H9 (cell line): ENCODE measurements at regions not wholly inside any gene's neighbourhood (a gene's known extent, or its start where the extent isn't known, plus 50 kb on each side); places are given as distances from the start of the nearest gene placed in this dataset.
"Not testable (repeated sequence)": the region's sequence is repeated elsewhere in the genome, so short reads cannot be mapped to it uniquely, and the experiment has no call there.

ENCODE experiments used
- DNase-seq: peaks from one replicate; pipeline ENCODE4 v3.0.0-alpha.2; 2017
- H2AFZ ChIP-seq: one replicate; pipeline ENCODE4 v1.6.1; 2013; ENCODE audit warnings: mild to moderate bottlenecking, low read length, control low read depth, moderate library complexity
- H2AK5ac ChIP-seq: 2 replicates; pipeline ENCODE4 v1.6.1; 2013; ENCODE audit warnings: low read length, control low read depth, mixed read lengths; ENCODE audit not compliant: insufficient read length
- H2BK120ac ChIP-seq: one replicate; pipeline ENCODE4 v1.6.1; 2013; ENCODE audit warnings: low read depth, mild to moderate bottlenecking, low read length, control low read depth, inconsistent platforms; ENCODE audit not compliant: poor library complexity, severe bottlenecking
- H2BK12ac ChIP-seq: 2 replicates; pipeline ENCODE4 v1.6.1; 2013; ENCODE audit warnings: low read length, control low read depth, mixed read lengths, low read depth; ENCODE audit not compliant: insufficient read length
- H2BK15ac ChIP-seq: 2 replicates; pipeline ENCODE4 v1.6.1; 2013; ENCODE audit warnings: low read depth, low read length, control low read depth
- H2BK20ac ChIP-seq: one replicate; pipeline ENCODE4 v1.6.1; 2013; ENCODE audit warnings: low read depth, mild to moderate bottlenecking, low read length, control low read depth, inconsistent platforms; ENCODE audit not compliant: poor library complexity, severe bottlenecking
- H2BK5ac ChIP-seq: 2 replicates; pipeline ENCODE4 v1.6.1; 2013; ENCODE audit warnings: low read length, control low read depth, mixed read lengths; ENCODE audit not compliant: insufficient read length
- H3K14ac ChIP-seq: 2 replicates; pipeline ENCODE4 v1.6.1; 2013; ENCODE audit warnings: low read length, control low read depth; ENCODE audit not compliant: insufficient read depth
- H3K18ac ChIP-seq: 2 replicates; pipeline ENCODE4 v1.6.1; 2013; ENCODE audit warnings: low read depth, mild to moderate bottlenecking, mixed read lengths, low read length, control low read depth; ENCODE audit not compliant: insufficient read length
- H3K23ac ChIP-seq: 2 replicates; pipeline ENCODE4 v1.6.1; 2013; ENCODE audit warnings: low read length, control low read depth, mixed read lengths, low read depth; ENCODE audit not compliant: insufficient read length
- H3K23me2 ChIP-seq: 2 replicates; pipeline ENCODE4 v1.6.1; 2013; ENCODE audit warnings: low read depth, mild to moderate bottlenecking, mixed read lengths, low read length, control low read depth; ENCODE audit not compliant: insufficient read length, poor library complexity, severe bottlenecking
- H3K27ac ChIP-seq: 2 replicates; pipeline ENCODE4 v1.5.1; 2013; ENCODE audit warnings: low read length, control low read depth, mixed read lengths, low read depth; ENCODE audit not compliant: insufficient read length
- H3K27me3 ChIP-seq: 2 replicates; pipeline ENCODE4 v1.6.1; 2013; ENCODE audit warnings: low read length, control low read depth, inconsistent platforms; ENCODE audit not compliant: insufficient read depth
- H3K4ac ChIP-seq: 2 replicates; pipeline ENCODE4 v1.6.1; 2013; ENCODE audit warnings: low read depth, mild to moderate bottlenecking, control low read depth, inconsistent platforms, low read length, moderate library complexity
- H3K4me1 ChIP-seq: 2 replicates; pipeline ENCODE4 v1.6.1; 2013; ENCODE audit warnings: low read length, control low read depth, inconsistent platforms; ENCODE audit not compliant: insufficient read depth
- H3K4me2 ChIP-seq: 2 replicates; pipeline ENCODE4 v1.6.1; 2013; ENCODE audit warnings: low read length, control low read depth, mixed read lengths; ENCODE audit not compliant: insufficient read length, insufficient read depth
- H3K56ac ChIP-seq: 2 replicates; pipeline ENCODE4 v1.6.1; 2013; ENCODE audit warnings: low read depth, mild to moderate bottlenecking, mixed read lengths, low read length, control low read depth; ENCODE audit not compliant: insufficient read length
- H3K79me1 ChIP-seq: 2 replicates; pipeline ENCODE4 v1.6.1; 2013; ENCODE audit warnings: low read depth, mild to moderate bottlenecking, moderate library complexity, low read length, control low read depth, inconsistent platforms; ENCODE audit not compliant: insufficient read depth, poor library complexity, severe bottlenecking
- H3K79me2 ChIP-seq: 2 replicates; pipeline ENCODE4 v1.6.1; 2013; ENCODE audit warnings: low read length, control low read depth, inconsistent platforms; ENCODE audit not compliant: insufficient read depth
- H3K9ac ChIP-seq: 2 replicates; pipeline ENCODE4 v1.6.1; 2013; ENCODE audit warnings: low read length, control low read depth, mixed read lengths; ENCODE audit not compliant: insufficient read length; ENCODE audit errors: extremely low read depth
- H3K9me3 ChIP-seq: one replicate; pipeline ENCODE4 v1.6.1; 2013; ENCODE audit warnings: low read depth, low read length, inconsistent platforms; ENCODE audit not compliant: control insufficient read depth
- H3T11ph ChIP-seq: one replicate; pipeline ENCODE4 v1.6.1; 2013; ENCODE audit warnings: mild to moderate bottlenecking, low read length, control low read depth, inconsistent platforms
- H4K20me1 ChIP-seq: one replicate; pipeline ENCODE4 v1.6.1; 2013; ENCODE audit not compliant: control insufficient read depth, insufficient read length, insufficient read depth
- H4K5ac ChIP-seq: 2 replicates; pipeline ENCODE4 v1.6.1; 2013; ENCODE audit warnings: low read depth, mild to moderate bottlenecking, mixed read lengths, low read length, control low read depth; ENCODE audit not compliant: insufficient read length
- H4K8ac ChIP-seq: replicated peaks from 2 replicates; pipeline ENCODE4 v1.6.1; 2013; ENCODE audit warnings: low read length, control low read depth, mixed read lengths, low read depth; ENCODE audit not compliant: insufficient read length
- H4K91ac ChIP-seq: 2 replicates; pipeline ENCODE4 v1.6.1; 2013; ENCODE audit warnings: low read depth, mild to moderate bottlenecking, moderate library complexity, mixed read lengths, low read length, control low read depth; ENCODE audit not compliant: insufficient read length
- H3K27ac Mint-ChIP-seq, 3 experiments: 2 replicates in 2 of 3; 3 replicates in 1 of 3; pipeline ENCODE4 v1.8.0; 2020 to 2021; ENCODE audit warnings: mixed read lengths in 3 of 3, mild to moderate bottlenecking in 1 of 3, moderate library complexity in 1 of 3
- H3K27me3 Mint-ChIP-seq: 2 replicates; pipeline ENCODE4 v1.8.0; 2021; ENCODE audit warnings: low read depth, mild to moderate bottlenecking, moderate library complexity, mixed read lengths
- H3K36me3 Mint-ChIP-seq, 3 experiments: 2 replicates in 2 of 3; 3 replicates in 1 of 3; pipeline ENCODE4 v1.8.0; 2020 to 2021; ENCODE audit warnings: low read depth in 3 of 3, mixed read lengths in 3 of 3; ENCODE audit not compliant: insufficient read depth in 1 of 3
- H3K4me1 Mint-ChIP-seq, 2 experiments: 2 replicates each; pipeline ENCODE4 v1.8.0; 2020; ENCODE audit warnings: mixed read lengths in 2 of 2
- H3K4me3 Mint-ChIP-seq, 2 experiments: 2 replicates in 1 of 2; 3 replicates in 1 of 2; pipeline ENCODE4 v1.8.0; 2020 to 2021; ENCODE audit warnings: mild to moderate bottlenecking in 2 of 2, mixed read lengths in 2 of 2, moderate library complexity in 1 of 2
- H3K9me3 Mint-ChIP-seq, 2 experiments: 2 replicates in 1 of 2; 3 replicates in 1 of 2; pipeline ENCODE4 v1.8.0; 2020; ENCODE audit warnings: mild to moderate bottlenecking in 2 of 2, mixed read lengths in 2 of 2, moderate library complexity in 1 of 2
- whole genome bisulfite sequencing: extraction: QIAGEN DNeasy Blood & Tissue Kit; methylation state at CpG from one replicate; pipeline ENCODE4 v1.1.7; 2013; ENCODE audit warnings: missing lambda C conversion rate, low lambda C conversion rate, mixed read lengths; ENCODE audit not compliant: insufficient read length; ENCODE audit errors: extremely low coverage; 5-methylcytosine and 5-hydroxymethylcytosine counted together
- TF ChIP-seq, protein P1 (sequence below): fragments of 200-600 bp; sonication (generic); conservative IDR thresholded peaks from 3 replicates; pipeline ENCODE4 v1.8.0; 2021; ENCODE audit warnings: antibody characterized with exemption, mild to moderate bottlenecking

DNA sequence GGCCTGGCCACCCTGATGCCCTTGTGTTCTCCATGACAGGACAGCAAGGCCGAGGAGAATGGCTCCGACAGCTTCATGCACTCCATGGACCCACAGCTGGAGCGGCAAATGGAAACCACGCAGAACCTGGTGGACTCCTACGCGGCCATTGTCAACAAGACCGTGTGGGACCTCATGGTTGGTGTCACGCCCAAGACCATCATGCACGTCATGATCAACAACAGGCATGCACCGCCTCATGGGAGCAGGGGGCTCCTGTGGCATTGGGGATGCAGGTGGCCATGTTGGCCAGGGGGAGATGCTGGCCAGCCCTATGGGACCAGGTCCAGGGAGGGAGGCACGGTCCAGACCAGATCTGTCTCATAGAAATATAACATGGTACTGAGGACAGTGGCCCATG, 62.9 kb downstream of the GOLGA8B start:
- no peak overlapping the region for H3K18ac ChIP-seq
- H2BK15ac ChIP-seq = no peak overlapping the region
- H2AFZ ChIP-seq = no peak overlapping the region
- H4K8ac ChIP-seq = no peak overlapping the region
- H3K4me1 ChIP-seq = no peaks in the 10 kb centered on the region
- no peak overlapping the region for H2BK12ac ChIP-seq
- H3K4me3 Mint-ChIP-seq = no peak overlapping the region
- H3K27ac ChIP-seq = no peak overlapping the region
- no peak overlapping the region for H3K9ac ChIP-seq
- H3T11ph ChIP-seq = no peak overlapping the region
- H3K4me2 ChIP-seq = no peak overlapping the region
- H4K91ac ChIP-seq = no peak overlapping the region
- no peaks in the 10 kb centered on the region for H4K20me1 ChIP-seq
- no peak overlapping the region for H2BK20ac ChIP-seq
- H3K36me3 Mint-ChIP-seq = no peaks in the 10 kb centered on the region
- H3K9me3 Mint-ChIP-seq = no peaks in the 10 kb centered on the region
- H2BK120ac ChIP-seq = no peak overlapping the region
- H3K4ac ChIP-seq = no peak overlapping the region
- H4K5ac ChIP-seq = no peak overlapping the region
- H3K23ac ChIP-seq = no peak overlapping the region
- WGBS = no CpG with 5 or more reads among the region's 11 CpGs
- no peak overlapping the region for H2BK5ac ChIP-seq
- no peak overlapping the region for H2AK5ac ChIP-seq
- no peaks in the 10 kb centered on the region for H3K79me1 ChIP-seq
- no peak for DNase-seq
- H3K27me3 Mint-ChIP-seq = peaks cover 38% of the 10 kb centered on the region
- TF ChIP-seq, protein P1, sequence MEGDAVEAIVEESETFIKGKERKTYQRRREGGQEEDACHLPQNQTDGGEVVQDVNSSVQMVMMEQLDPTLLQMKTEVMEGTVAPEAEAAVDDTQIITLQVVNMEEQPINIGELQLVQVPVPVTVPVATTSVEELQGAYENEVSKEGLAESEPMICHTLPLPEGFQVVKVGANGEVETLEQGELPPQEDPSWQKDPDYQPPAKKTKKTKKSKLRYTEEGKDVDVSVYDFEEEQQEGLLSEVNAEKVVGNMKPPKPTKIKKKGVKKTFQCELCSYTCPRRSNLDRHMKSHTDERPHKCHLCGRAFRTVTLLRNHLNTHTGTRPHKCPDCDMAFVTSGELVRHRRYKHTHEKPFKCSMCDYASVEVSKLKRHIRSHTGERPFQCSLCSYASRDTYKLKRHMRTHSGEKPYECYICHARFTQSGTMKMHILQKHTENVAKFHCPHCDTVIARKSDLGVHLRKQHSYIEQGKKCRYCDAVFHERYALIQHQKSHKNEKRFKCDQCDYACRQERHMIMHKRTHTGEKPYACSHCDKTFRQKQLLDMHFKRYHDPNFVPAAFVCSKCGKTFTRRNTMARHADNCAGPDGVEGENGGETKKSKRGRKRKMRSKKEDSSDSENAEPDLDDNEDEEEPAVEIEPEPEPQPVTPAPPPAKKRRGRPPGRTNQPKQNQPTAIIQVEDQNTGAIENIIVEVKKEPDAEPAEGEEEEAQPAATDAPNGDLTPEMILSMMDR = no peak
- H3K27ac Mint-ChIP-seq = no peak overlapping the region; a peak in 1 of 7 replicates
- H3K27me3 ChIP-seq = no peaks in the 10 kb centered on the region; the same call in 1 of the 2 replicates
- H3K4me1 Mint-ChIP-seq = no peaks in the 10 kb centered on the region; a peak in 1 of 4 replicates
- no peak overlapping the region for H3K14ac ChIP-seq
- H3K56ac ChIP-seq = no peak overlapping the region
- H3K9me3 ChIP-seq = no peaks in the 10 kb centered on the region
- no peaks in the 10 kb centered on the region for H3K79me2 ChIP-seq
- H3K23me2 ChIP-seq = no peaks in the 10 kb centered on the region

DNA sequence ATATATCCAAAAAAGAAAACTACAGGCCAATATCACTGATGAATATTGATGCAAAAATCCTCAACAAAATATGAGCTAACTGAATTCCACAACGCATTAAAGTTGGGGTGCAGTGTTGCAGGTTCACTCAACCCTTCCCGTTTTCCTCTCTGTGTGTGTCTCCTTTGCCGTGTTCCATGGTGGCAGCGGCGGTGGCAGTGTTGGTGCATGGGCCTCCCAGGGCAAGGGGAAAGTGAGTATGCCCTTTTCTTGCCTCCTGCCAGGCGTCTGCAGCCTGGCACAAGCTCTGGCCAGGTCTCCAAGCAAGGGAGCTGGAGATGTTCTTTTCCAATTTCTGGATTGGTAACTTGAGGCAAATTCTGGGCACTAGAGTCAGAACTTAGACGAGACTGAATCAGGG, 63.4 kb downstream of the GOLGA8B start:
- not testable (repeated sequence) for H2BK15ac ChIP-seq, H3K4me1 Mint-ChIP-seq, H3K4me1 ChIP-seq, H3K27me3 ChIP-seq, H3K4me3 Mint-ChIP-seq, H3K79me2 ChIP-seq, H3K4me2 ChIP-seq, H3K9me3 Mint-ChIP-seq, H2AK5ac ChIP-seq, H3K4ac ChIP-seq, H4K91ac ChIP-seq, H3K23me2 ChIP-seq, H3K9me3 ChIP-seq, H4K5ac ChIP-seq, H2BK5ac ChIP-seq, H4K8ac ChIP-seq, H3K9ac ChIP-seq, DNase-seq, H2BK20ac ChIP-seq, H3K27ac Mint-ChIP-seq, H3K18ac ChIP-seq, H3K23ac ChIP-seq, H3T11ph ChIP-seq, H3K14ac ChIP-seq, H2BK120ac ChIP-seq, H3K56ac ChIP-seq, H4K20me1 ChIP-seq, H3K36me3 Mint-ChIP-seq, H2AFZ ChIP-seq, H3K79me1 ChIP-seq, H3K27ac ChIP-seq, H2BK12ac ChIP-seq
- no CpG with 5 or more reads among the region's 7 CpGs for WGBS
- peaks cover 44% of the 10 kb centered on the region for H3K27me3 Mint-ChIP-seq
